GM12872 (cell line): ENCODE measurements at regions not wholly inside any gene's neighbourhood (a gene's known extent, or its start where the extent isn't known, plus 50 kb on each side); places are given as distances from the start of the nearest gene placed in this dataset.

Experiments
- CTCF ChIP-seq: IDR thresholded peaks from 3 replicates; pipeline ENCODE4 v1.5.1; 2011; ENCODE audit warnings: low read depth, mild to moderate bottlenecking, low read length, moderate library complexity; ENCODE audit not compliant: insufficient read depth

- no peak for TF ChIP-seq CTCF
These were observed 236.8 kb upstream of the AVPR1A start for GRCh38 chr12:63387771-63388170.

GRCh38 chr12:63382930-63383329 lies 231.9 kb upstream of the AVPR1A start:
- TF ChIP-seq CTCF: no peak

GRCh38 chr12:63362791-63363190 lies 211.8 kb upstream of the AVPR1A start:
- TF ChIP-seq CTCF: no peak

- TF ChIP-seq CTCF: no peak
These were observed 211.2 kb upstream of the AVPR1A start for GRCh38 chr12:63362166-63362565.

- TF ChIP-seq CTCF: no peak
These were observed 204.0 kb upstream of the AVPR1A start for GRCh38 chr12:63354969-63355368.

GRCh38 chr12:63353559-63353958 lies 202.6 kb upstream of the AVPR1A start:
- no peak for TF ChIP-seq CTCF

- no peak for TF ChIP-seq CTCF
These were observed 200.4 kb upstream of the AVPR1A start for GRCh38 chr12:63351370-63351769.

GRCh38 chr12:63348556-63348955 lies 197.6 kb upstream of the AVPR1A start:
- TF ChIP-seq CTCF: no peak
